C4-2B (cell line): ENCODE measurements at regions not wholly inside any gene's neighbourhood (a gene's known extent, or its start where the extent isn't known, plus 50 kb on each side); places are given as distances from the start of the nearest gene placed in this dataset.

Experiments used
- ZFX ChIP-seq: fragments of 450-650 bp; IDR thresholded peaks from 2 replicates; pipeline ENCODE4 v1.6.1; 2017
- TF ChIP-seq, protein P1 (sequence below): fragments of 450-650 bp; conservative IDR thresholded peaks from 2 replicates; pipeline ENCODE4 v1.5.1; 2017; ENCODE audit warnings: mild to moderate bottlenecking

DNA sequence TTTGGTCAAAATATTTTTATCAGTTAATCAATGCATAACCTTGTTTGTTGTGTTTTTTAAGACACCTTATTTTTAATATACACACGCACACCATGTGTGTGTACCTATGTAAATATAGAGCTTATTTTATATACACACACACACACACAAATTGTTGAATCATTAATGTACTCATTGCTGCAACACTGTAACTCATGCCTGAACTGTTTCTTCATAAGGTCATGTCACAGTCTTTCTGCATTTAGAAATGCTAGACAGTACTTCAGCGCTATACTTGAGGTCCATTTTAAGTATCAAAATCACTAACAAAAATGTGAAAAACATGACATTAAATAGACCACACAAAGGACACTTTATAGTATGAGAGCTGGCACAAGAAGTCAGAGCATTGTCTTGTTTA, 589.4 kb downstream of the SI start:
- TF ChIP-seq, protein P1, sequence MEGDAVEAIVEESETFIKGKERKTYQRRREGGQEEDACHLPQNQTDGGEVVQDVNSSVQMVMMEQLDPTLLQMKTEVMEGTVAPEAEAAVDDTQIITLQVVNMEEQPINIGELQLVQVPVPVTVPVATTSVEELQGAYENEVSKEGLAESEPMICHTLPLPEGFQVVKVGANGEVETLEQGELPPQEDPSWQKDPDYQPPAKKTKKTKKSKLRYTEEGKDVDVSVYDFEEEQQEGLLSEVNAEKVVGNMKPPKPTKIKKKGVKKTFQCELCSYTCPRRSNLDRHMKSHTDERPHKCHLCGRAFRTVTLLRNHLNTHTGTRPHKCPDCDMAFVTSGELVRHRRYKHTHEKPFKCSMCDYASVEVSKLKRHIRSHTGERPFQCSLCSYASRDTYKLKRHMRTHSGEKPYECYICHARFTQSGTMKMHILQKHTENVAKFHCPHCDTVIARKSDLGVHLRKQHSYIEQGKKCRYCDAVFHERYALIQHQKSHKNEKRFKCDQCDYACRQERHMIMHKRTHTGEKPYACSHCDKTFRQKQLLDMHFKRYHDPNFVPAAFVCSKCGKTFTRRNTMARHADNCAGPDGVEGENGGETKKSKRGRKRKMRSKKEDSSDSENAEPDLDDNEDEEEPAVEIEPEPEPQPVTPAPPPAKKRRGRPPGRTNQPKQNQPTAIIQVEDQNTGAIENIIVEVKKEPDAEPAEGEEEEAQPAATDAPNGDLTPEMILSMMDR, result no peak
- TF ChIP-seq ZFX, result no peak
